Retinal pigment epithelial cell (primary cell): ENCODE measurements at regions not wholly inside any gene's neighbourhood (a gene's known extent, or its start where the extent isn't known, plus 50 kb on each side); places are given as distances from the start of the nearest gene placed in this dataset.
"Not testable (repeated sequence)": the region's sequence is repeated elsewhere in the genome, so short reads cannot be mapped to it uniquely, and the experiment has no call there.

Source experiments
- DNase-seq: peaks from one replicate; pipeline ENCODE4 v3.0.0-alpha.2; 2010; ENCODE audit warnings: low read depth
- H3K4me3 ChIP-seq: 2 replicates; pipeline ENCODE4 v1.5.1; 2011; ENCODE audit warnings: mild to moderate bottlenecking, low read length, control low read depth, moderate library complexity
- TF ChIP-seq, protein P1 (sequence below): conservative IDR thresholded peaks from 2 replicates; pipeline ENCODE4 v1.5.1; 2011; ENCODE audit warnings: low read depth, low read length, control low read depth, inconsistent platforms

GRCh38 chr1:147062956-147063355 lies 109.3 kb downstream of the PRKAB2 start:
- DNase-seq, result no peak
- TF ChIP-seq, protein P1, sequence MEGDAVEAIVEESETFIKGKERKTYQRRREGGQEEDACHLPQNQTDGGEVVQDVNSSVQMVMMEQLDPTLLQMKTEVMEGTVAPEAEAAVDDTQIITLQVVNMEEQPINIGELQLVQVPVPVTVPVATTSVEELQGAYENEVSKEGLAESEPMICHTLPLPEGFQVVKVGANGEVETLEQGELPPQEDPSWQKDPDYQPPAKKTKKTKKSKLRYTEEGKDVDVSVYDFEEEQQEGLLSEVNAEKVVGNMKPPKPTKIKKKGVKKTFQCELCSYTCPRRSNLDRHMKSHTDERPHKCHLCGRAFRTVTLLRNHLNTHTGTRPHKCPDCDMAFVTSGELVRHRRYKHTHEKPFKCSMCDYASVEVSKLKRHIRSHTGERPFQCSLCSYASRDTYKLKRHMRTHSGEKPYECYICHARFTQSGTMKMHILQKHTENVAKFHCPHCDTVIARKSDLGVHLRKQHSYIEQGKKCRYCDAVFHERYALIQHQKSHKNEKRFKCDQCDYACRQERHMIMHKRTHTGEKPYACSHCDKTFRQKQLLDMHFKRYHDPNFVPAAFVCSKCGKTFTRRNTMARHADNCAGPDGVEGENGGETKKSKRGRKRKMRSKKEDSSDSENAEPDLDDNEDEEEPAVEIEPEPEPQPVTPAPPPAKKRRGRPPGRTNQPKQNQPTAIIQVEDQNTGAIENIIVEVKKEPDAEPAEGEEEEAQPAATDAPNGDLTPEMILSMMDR, result no peak
- H3K4me3 ChIP-seq, result no peak overlapping the region

DNA sequence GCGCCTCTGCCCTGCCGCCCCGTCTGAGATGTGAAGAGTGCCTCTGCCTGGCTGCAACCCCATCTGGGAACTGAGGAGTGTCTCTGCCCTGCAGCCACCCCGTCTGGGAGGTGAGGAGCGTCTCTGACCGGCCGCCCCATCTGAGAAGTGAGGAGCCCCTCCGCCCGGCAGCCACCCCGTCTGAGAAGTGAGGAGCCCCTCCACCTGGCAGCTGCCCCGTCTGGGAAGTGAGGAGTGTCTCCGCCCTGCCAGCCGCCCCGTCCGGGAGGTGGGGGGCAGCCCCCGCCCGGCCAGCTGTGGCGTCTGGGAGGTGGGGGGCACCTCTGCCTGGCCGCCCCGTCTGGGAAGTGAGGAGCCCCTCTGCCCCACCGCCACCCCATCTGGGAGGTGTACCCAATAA lies 110.4 kb downstream of the PRKAB2 start:
- DNase-seq, H3K4me3 ChIP-seq: not testable (repeated sequence)

DNA sequence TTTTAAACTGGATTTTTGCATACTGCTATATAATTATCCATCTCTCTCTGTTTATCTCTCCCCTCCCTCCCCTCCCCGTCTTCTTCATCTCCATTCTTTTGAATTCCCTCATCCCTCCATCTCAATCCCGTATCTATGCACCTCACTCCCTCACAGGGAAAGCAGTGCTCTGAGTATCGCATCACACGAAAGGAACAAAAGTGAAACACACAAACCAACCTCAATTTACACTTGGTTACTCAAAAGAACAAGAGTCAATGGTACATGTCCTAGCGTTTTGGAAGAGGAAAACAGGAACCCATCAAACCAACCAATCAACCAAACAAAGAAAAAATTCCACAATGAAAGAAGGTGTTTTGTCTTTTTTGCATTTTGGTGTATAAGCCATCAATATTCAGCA lies 115.1 kb downstream of the NBPF12 start:
- TF ChIP-seq, protein P1, result no peak
- no peak for DNase-seq
- no peak overlapping the region for H3K4me3 ChIP-seq

- DNase-seq, result no peak
- TF ChIP-seq, protein P1, result no peak
- H3K4me3 ChIP-seq, result no peak overlapping the region
Observed at GRCh38 chr1:147052677-147053076, 114.6 kb downstream of the NBPF12 start.

DNA sequence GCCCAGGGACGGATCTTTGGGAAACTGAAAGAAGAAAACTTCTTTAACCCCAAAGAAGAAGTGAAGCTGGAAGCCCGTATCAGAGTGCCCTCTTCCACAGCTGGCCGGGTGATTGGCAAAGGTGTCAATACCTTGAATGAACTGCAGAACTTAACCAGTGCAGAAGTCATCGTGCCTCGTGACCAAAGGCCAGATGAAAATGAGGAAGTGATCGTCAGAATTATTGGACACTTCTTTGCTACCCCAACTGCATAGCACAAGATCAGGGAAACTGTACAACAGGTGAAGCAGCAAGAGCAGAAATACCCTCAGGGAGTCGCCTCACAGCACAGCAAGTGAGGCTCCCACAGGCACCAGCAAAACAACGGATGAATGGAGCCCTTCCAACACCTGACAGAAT lies 114.0 kb downstream of the NBPF12 start:
- no peak overlapping the region for H3K4me3 ChIP-seq
- DNase-seq, result no peak
- TF ChIP-seq, protein P1, result no peak

GRCh38 chr1:147051136-147051535 lies 113.0 kb downstream of the NBPF12 start:
- no peak for DNase-seq
- TF ChIP-seq, protein P1, result no peak
- no peak overlapping the region for H3K4me3 ChIP-seq

DNA sequence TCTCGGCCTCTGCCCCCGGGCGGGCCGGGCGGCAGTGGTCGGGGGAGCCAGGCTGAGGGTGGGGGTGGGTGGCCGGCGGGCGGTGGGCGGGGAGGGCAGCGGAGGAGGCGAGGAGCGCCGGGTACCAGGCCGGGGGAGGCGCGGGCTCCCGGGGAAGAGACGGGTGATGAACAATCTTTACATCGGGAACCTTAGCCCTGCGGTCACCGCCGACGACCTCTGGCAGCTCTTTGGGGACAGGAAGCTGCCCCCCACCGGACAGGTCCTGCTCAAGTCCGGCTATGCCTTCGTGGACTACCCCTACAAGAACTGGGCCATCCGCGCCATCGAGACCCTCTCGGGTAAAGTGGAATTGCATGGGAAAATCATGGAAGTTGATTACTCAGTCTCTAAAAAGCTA lies 112.5 kb downstream of the NBPF12 start:
- no peak overlapping the region for H3K4me3 ChIP-seq
- DNase-seq, result no peak
- TF ChIP-seq, protein P1, result no peak

DNA sequence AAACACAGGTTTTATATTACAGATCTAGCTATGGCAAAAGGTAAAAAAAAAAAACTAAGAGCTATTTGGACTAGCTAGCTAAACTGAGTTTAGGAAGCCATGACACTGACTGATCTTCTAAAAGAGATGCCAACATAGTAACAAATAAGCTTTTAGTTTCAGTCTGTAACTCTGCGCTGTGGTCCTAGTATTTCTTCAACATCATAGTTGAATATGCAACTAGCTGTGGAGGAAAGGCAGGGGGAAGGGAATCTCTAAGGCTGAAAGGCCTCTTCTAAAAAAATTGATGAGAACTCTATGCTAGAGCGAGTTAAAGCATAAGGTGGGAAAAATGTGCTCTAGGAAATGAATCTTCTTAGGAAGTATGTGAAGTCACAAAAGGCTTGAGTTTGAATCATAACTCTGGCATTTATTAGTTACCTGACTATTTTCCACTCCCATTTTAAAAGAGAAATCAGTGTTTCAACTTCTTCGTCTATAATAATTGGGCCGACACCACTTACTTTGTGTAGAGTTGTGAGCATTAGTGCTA lies 108.8 kb downstream of the NBPF12 start:
- not testable (repeated sequence) for H3K4me3 ChIP-seq, DNase-seq
